ENCODE measurements at regions not wholly inside any gene's neighbourhood (a gene's known extent, or its start where the extent isn't known, plus 50 kb on each side); places are given as distances from the start of the nearest gene placed in this dataset.

GRCh38 chr3:103048068-103048722 is 613.4 kb downstream of the ZPLD1 start:
- no peak for TF ChIP-seq CTCF (IDR thresholded peaks at IDR 0.05; ENCODE audit: borderline replicate concordance, insufficient read depth, low read depth, low read length)

GRCh38 chr3:103052236-103052830 is 617.5 kb downstream of the ZPLD1 start:
- TF ChIP-seq CTCF (IDR thresholded peaks at IDR 0.05; ENCODE audit: borderline replicate concordance, insufficient read depth, low read depth, low read length), result no peak
- H3K4me3 ChIP-seq (ENCODE audit: low read depth, low read length), result no peak overlapping the region

More at GRCh38 chr3:103048068-103048722, 613.4 kb downstream of the ZPLD1 start:
- no peak overlapping the region for H3K4me3 ChIP-seq (ENCODE audit: low read depth, low read length)

- no peak for TF ChIP-seq CTCF (IDR thresholded peaks at IDR 0.05; ENCODE audit: borderline replicate concordance, insufficient read depth, low read depth, low read length)
- H3K4me3 ChIP-seq (ENCODE audit: low read depth, low read length), result no peak overlapping the region
Observed at GRCh38 chr3:103055021-103055520, 620.3 kb downstream of the ZPLD1 start.

- no peak overlapping the region for H3K4me3 ChIP-seq (ENCODE audit: low read depth, low read length)
- TF ChIP-seq CTCF (IDR thresholded peaks at IDR 0.05; ENCODE audit: borderline replicate concordance, insufficient read depth, low read depth, low read length), result no peak
Observed at GRCh38 chr3:103056542-103056941, 621.7 kb downstream of the ZPLD1 start.

GRCh38 chr3:103057003-103057402 is 622.2 kb downstream of the ZPLD1 start:
- no peak overlapping the region for H3K4me3 ChIP-seq (ENCODE audit: low read depth, low read length)
- no peak for TF ChIP-seq CTCF (IDR thresholded peaks at IDR 0.05; ENCODE audit: borderline replicate concordance, insufficient read depth, low read depth, low read length)

GRCh38 chr3:103057487-103057886 is 622.7 kb downstream of the ZPLD1 start:
- no peak for TF ChIP-seq CTCF (IDR thresholded peaks at IDR 0.05; ENCODE audit: borderline replicate concordance, insufficient read depth, low read depth, low read length)
- H3K4me3 ChIP-seq (ENCODE audit: low read depth, low read length), result no peak overlapping the region

- TF ChIP-seq CTCF (IDR thresholded peaks at IDR 0.05; ENCODE audit: borderline replicate concordance, insufficient read depth, low read depth, low read length), result no peak
- no peak overlapping the region for H3K4me3 ChIP-seq (ENCODE audit: low read depth, low read length)
Observed at GRCh38 chr3:103059432-103059831, 624.6 kb downstream of the ZPLD1 start.
